ENCODE measurements at regions not wholly inside any gene's neighbourhood (a gene's known extent, or its start where the extent isn't known, plus 50 kb on each side); places are given as distances from the start of the nearest gene placed in this dataset.

DNA sequence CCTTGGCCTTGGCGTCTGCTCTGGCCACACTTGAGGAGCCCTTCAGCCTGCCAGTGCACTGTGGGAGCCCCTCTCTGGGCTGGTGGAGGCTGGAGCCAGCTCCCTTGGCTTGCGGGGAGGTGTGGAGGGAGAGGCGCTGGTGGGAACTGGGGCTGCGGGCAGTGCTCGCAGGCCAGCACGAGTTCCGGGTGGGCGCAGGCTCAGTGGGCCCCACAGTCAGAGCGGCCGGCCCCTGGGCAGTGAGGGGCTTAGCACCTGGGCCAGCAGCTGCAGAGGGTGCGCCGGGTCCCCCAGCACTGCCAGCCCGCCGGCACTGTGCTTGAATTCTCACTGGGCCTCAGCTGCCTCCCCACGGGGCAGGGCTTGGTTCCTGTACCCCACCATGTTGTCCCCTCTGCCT is 68.7 kb upstream of the KCNAB1 start:
- no peak for TF ChIP-seq FOS (IDR thresholded peaks at IDR 0.05; ENCODE audit: borderline replicate concordance, insufficient read depth, low read length)
- TF ChIP-seq, protein P1, sequence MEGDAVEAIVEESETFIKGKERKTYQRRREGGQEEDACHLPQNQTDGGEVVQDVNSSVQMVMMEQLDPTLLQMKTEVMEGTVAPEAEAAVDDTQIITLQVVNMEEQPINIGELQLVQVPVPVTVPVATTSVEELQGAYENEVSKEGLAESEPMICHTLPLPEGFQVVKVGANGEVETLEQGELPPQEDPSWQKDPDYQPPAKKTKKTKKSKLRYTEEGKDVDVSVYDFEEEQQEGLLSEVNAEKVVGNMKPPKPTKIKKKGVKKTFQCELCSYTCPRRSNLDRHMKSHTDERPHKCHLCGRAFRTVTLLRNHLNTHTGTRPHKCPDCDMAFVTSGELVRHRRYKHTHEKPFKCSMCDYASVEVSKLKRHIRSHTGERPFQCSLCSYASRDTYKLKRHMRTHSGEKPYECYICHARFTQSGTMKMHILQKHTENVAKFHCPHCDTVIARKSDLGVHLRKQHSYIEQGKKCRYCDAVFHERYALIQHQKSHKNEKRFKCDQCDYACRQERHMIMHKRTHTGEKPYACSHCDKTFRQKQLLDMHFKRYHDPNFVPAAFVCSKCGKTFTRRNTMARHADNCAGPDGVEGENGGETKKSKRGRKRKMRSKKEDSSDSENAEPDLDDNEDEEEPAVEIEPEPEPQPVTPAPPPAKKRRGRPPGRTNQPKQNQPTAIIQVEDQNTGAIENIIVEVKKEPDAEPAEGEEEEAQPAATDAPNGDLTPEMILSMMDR (IDR thresholded peaks at IDR 0.05; ENCODE audit: extremely low read depth in 1 of 2, insufficient read depth in 1 of 2, low read depth in 1 of 2, low read length in 2 of 2): no peak
- no peak for TF ChIP-seq POLR2AphosphoS5 (IDR thresholded peaks at IDR 0.05; ENCODE audit: insufficient read depth, low read depth, low read length)
- no peak for TF ChIP-seq POLR2A (IDR thresholded peaks at IDR 0.05; ENCODE audit: low read depth, low read length)
- TF ChIP-seq EZH2 (IDR thresholded peaks at IDR 0.05; ENCODE audit: borderline replicate concordance, low read depth, low read length, severe bottlenecking): no peak
- TF ChIP-seq, protein P2, sequence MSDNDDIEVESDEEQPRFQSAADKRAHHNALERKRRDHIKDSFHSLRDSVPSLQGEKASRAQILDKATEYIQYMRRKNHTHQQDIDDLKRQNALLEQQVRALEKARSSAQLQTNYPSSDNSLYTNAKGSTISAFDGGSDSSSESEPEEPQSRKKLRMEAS (IDR thresholded peaks at IDR 0.05; ENCODE audit: insufficient read depth, insufficient read length): no peak
- Histone ChIP-seq H3K4me3 (replicated peaks in 1 of 3; ENCODE audit: insufficient read depth in 1 of 3, low read depth in 1 of 3, low read length in 3 of 3) (no peak overlapping the region), H3K79me2 (ENCODE audit: control insufficient read depth, insufficient read depth, low read length) (no peaks in the 10 kb centered on the region), H3K9me3 (replicated peaks; ENCODE audit: control insufficient read depth, insufficient read depth, low read length) (no peaks in the 10 kb centered on the region), H3K9me1 (replicated peaks; ENCODE audit: control insufficient read depth, extremely low read depth, insufficient read depth, low read length) (no peaks in the 10 kb centered on the region), H3K4me1 (ENCODE audit: control insufficient read depth, extremely low read depth, insufficient read depth, low read length) (no peaks in the 10 kb centered on the region), H4K20me1 (replicated peaks; ENCODE audit: control insufficient read depth, extremely low read depth, insufficient read depth, low read length) (no peaks in the 10 kb centered on the region), H3K36me3 (ENCODE audit: control insufficient read depth in 2 of 2, extremely low read depth in 1 of 2, insufficient read depth in 2 of 2, low read length in 2 of 2) (no peaks in the 10 kb centered on the region), H3K27me3 (ENCODE audit: control insufficient read depth in 2 of 2, insufficient read depth in 2 of 2, low read length in 2 of 2) (peaks cover 0 to 1% of the 10 kb centered on the region in 2 experiments), H2AFZ (ENCODE audit: low read depth, low read length) (no peak overlapping the region), H3K9ac (replicated peaks; ENCODE audit: extremely low read depth, insufficient read depth, low read length) (no peak overlapping the region), H3K27ac (ENCODE audit: insufficient read depth, low read depth, low read length) (no peak overlapping the region), H3K4me2 (ENCODE audit: insufficient read depth, low read length) (no peak overlapping the region)
- DNase-seq (ENCODE audit: low read depth, low spot score): no peak
- no TSS peak for BruUV-seq (replicated peaks)
- FAIRE-seq: no peak
- POLR2A ChIA-PET: no interaction called here
- dilution Hi-C loops (cut with MboI; ENCODE audit: extremely low pct_ligation_motif_present, low sequenced_read_pairs) (no loop called here), intact Hi-C loops (cut with micrococcal nuclease) (no loop called here)
- CTCF ChIA-PET: interaction anchor here (3.8 kb wide), 1 partner anchor 8 kb away, joined by 22 read pairs; no protein-coding TSS in a partner anchor

DNA sequence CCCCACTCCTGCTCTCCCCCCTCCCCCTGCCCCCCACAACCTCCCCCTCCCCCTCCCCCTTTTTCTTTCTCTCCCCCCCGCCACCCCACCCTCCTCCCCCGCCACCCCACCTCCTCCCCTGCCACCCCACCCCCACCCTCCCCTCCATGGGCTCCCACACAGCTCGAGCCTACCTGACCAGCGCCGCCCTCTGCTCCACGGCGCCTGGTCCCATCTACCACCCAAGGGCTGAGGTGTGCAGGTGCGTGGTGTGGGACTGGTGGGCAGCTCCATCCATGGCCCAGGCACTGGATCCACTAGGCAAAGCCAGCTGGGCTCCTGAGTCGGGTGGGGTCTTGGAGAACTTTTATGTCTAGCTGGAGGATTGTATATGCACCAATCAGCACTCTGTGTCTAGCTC is 68.3 kb upstream of the KCNAB1 start:
- peaks cover 0 to 1% of the 10 kb centered on the region in 2 experiments for H3K27me3 ChIP-seq (ENCODE audit: control insufficient read depth in 2 of 2, insufficient read depth in 2 of 2, low read length in 2 of 2)
- H3K79me2 ChIP-seq (ENCODE audit: control insufficient read depth, insufficient read depth, low read length): no peaks in the 10 kb centered on the region
- H4K20me1 ChIP-seq (replicated peaks; ENCODE audit: control insufficient read depth, extremely low read depth, insufficient read depth, low read length): no peaks in the 10 kb centered on the region
- no peak overlapping the region for H3K9ac ChIP-seq (replicated peaks; ENCODE audit: extremely low read depth, insufficient read depth, low read length)
- intact Hi-C loops (cut with micrococcal nuclease): no loop called here
- BruUV-seq (replicated peaks): no TSS peak
- dilution Hi-C loops (cut with MboI; ENCODE audit: extremely low pct_ligation_motif_present, low sequenced_read_pairs): no loop called here
- H3K4me2 ChIP-seq (ENCODE audit: insufficient read depth, low read length): no peak overlapping the region
- no peaks in the 10 kb centered on the region for H3K9me3 ChIP-seq (replicated peaks; ENCODE audit: control insufficient read depth, insufficient read depth, low read length)
- H3K27ac ChIP-seq (ENCODE audit: insufficient read depth, low read depth, low read length): no peak overlapping the region
- no peak for FAIRE-seq
- DNase-seq (ENCODE audit: low read depth, low spot score): no peak
- no peaks in the 10 kb centered on the region for H3K36me3 ChIP-seq (ENCODE audit: control insufficient read depth in 2 of 2, extremely low read depth in 1 of 2, insufficient read depth in 2 of 2, low read length in 2 of 2)
- POLR2A ChIA-PET: no interaction called here
- CTCF ChIA-PET: interaction anchor here (3.8 kb wide), 1 partner anchor 8 kb away, joined by 22 read pairs; no protein-coding TSS in a partner anchor
- H2AFZ ChIP-seq (ENCODE audit: low read depth, low read length): no peak overlapping the region
- H3K9me1 ChIP-seq (replicated peaks; ENCODE audit: control insufficient read depth, extremely low read depth, insufficient read depth, low read length): no peaks in the 10 kb centered on the region
- no peak overlapping the region for H3K4me3 ChIP-seq (replicated peaks in 1 of 3; ENCODE audit: insufficient read depth in 1 of 3, low read depth in 1 of 3, low read length in 3 of 3)
- TF ChIP-seq, protein P1 (IDR thresholded peaks at IDR 0.05; ENCODE audit: extremely low read depth in 1 of 2, insufficient read depth in 1 of 2, low read depth in 1 of 2, low read length in 2 of 2): no peak
- TF ChIP-seq POLR2A (IDR thresholded peaks at IDR 0.05; ENCODE audit: low read depth, low read length) (no peak), POLR2AphosphoS5 (IDR thresholded peaks at IDR 0.05; ENCODE audit: insufficient read depth, low read depth, low read length) (no peak), JUN (IDR thresholded peaks at IDR 0.05; ENCODE audit: borderline replicate concordance, insufficient read depth, insufficient read length, low read depth) (no peak), GATA2 (IDR thresholded peaks at IDR 0.05; ENCODE audit: insufficient read depth, insufficient read length, low read depth, low read length) (no peak), FOS (IDR thresholded peaks at IDR 0.05; ENCODE audit: borderline replicate concordance, insufficient read depth, low read length) (no peak), EZH2 (IDR thresholded peaks at IDR 0.05; ENCODE audit: borderline replicate concordance, low read depth, low read length, severe bottlenecking) (no peak), MYC (IDR thresholded peaks at IDR 0.05; ENCODE audit: low read depth, low read length) (no peak)
- TF ChIP-seq, protein P2 (IDR thresholded peaks at IDR 0.05; ENCODE audit: insufficient read depth, insufficient read length): no peak
- H3K4me1 ChIP-seq (ENCODE audit: control insufficient read depth, extremely low read depth, insufficient read depth, low read length): no peaks in the 10 kb centered on the region

Measured in endothelial cell of umbilical vein (primary cell).